ENCODE measurements at regions not wholly inside any gene's neighbourhood (a gene's known extent, or its start where the extent isn't known, plus 50 kb on each side); places are given as distances from the start of the nearest gene placed in this dataset.

- Mint-ChIP-seq H3K4me3 (ENCODE audit: unreplicated experiment) (no peak overlapping the region), H3K9me3 (ENCODE audit: unreplicated experiment) (no peaks in the 10 kb centered on the region), H3K27me3 (ENCODE audit: insufficient read depth, unreplicated experiment) (peaks cover 6% of the 10 kb centered on the region), H3K36me3 (ENCODE audit: insufficient read depth, unreplicated experiment) (no peaks in the 10 kb centered on the region), H3K27ac (ENCODE audit: unreplicated experiment) (no peak overlapping the region), H3K4me1 (ENCODE audit: low read depth, unreplicated experiment) (no peaks in the 10 kb centered on the region)
- TF ChIP-seq CTCF (IDR thresholded peaks at IDR 0.05; ENCODE audit: insufficient read depth in 1 of 2, low read depth in 1 of 2, low read length in 1 of 2, severe bottlenecking in 1 of 2, unreplicated experiment in 1 of 2), result no peak
- no peak for DNase-seq
- intact Hi-C loops (cut with micrococcal nuclease; ENCODE audit: unreplicated experiment), result no loop called here
- ChIA-PET CTCF (no interaction called here), POLR2A (no interaction called here)
- H3K9me3 ChIP-seq, result no peaks in the 10 kb centered on the region
- H3K4me1 ChIP-seq, result no peaks in the 10 kb centered on the region
- H3K36me3 ChIP-seq (ENCODE audit: control insufficient read depth, insufficient read depth, low read length), result no peaks in the 10 kb centered on the region
- H3K4me3 ChIP-seq (ENCODE audit: low read depth, low read length), result no peak overlapping the region
- no TSS peak for BruUV-seq (replicated peaks)
- no peaks in the 10 kb centered on the region; the same call in 1 of the 2 replicates for H3K27me3 ChIP-seq (replicated peaks; ENCODE audit: control insufficient read depth, insufficient read depth, low read length)
Observed at GRCh38 chr11:114815176-114815575, 136.8 kb downstream of the NXPE2 start.

GRCh38 chr11:114815761-114816160 lies 137.4 kb downstream of the NXPE2 start:
- H3K4me3 Mint-ChIP-seq (ENCODE audit: unreplicated experiment), result no peak overlapping the region
- intact Hi-C loops (cut with micrococcal nuclease; ENCODE audit: unreplicated experiment), result no loop called here
- H3K36me3 Mint-ChIP-seq (ENCODE audit: insufficient read depth, unreplicated experiment), result no peaks in the 10 kb centered on the region
- H3K9me3 ChIP-seq, result no peaks in the 10 kb centered on the region
- DNase-seq, result no peak
- CTCF ChIA-PET, result no interaction called here
- no peak overlapping the region for H3K4me3 ChIP-seq (ENCODE audit: low read depth, low read length)
- TF ChIP-seq CTCF (IDR thresholded peaks at IDR 0.05; ENCODE audit: insufficient read depth in 1 of 2, low read depth in 1 of 2, low read length in 1 of 2, severe bottlenecking in 1 of 2, unreplicated experiment in 1 of 2), result no peak
- H3K27me3 ChIP-seq (replicated peaks; ENCODE audit: control insufficient read depth, insufficient read depth, low read length), result no peaks in the 10 kb centered on the region; the same call in 1 of the 2 replicates
- H3K9me3 Mint-ChIP-seq (ENCODE audit: unreplicated experiment), result no peaks in the 10 kb centered on the region
- H3K4me1 ChIP-seq, result no peaks in the 10 kb centered on the region
- H3K27ac Mint-ChIP-seq (ENCODE audit: unreplicated experiment), result no peak overlapping the region
- no peaks in the 10 kb centered on the region for H3K36me3 ChIP-seq (ENCODE audit: control insufficient read depth, insufficient read depth, low read length)
- no peaks in the 10 kb centered on the region for H3K4me1 Mint-ChIP-seq (ENCODE audit: low read depth, unreplicated experiment)
- POLR2A ChIA-PET, result no interaction called here
- BruUV-seq (replicated peaks), result no TSS peak
- H3K27me3 Mint-ChIP-seq (ENCODE audit: insufficient read depth, unreplicated experiment), result peaks cover 6% of the 10 kb centered on the region

GRCh38 chr11:114816791-114817190 lies 138.5 kb downstream of the NXPE2 start:
- H3K4me1 ChIP-seq, result no peaks in the 10 kb centered on the region
- Mint-ChIP-seq H3K4me3 (ENCODE audit: unreplicated experiment) (no peak overlapping the region), H3K36me3 (ENCODE audit: insufficient read depth, unreplicated experiment) (no peaks in the 10 kb centered on the region), H3K27ac (ENCODE audit: unreplicated experiment) (no peak overlapping the region), H3K4me1 (ENCODE audit: low read depth, unreplicated experiment) (no peaks in the 10 kb centered on the region), H3K27me3 (ENCODE audit: insufficient read depth, unreplicated experiment) (peaks cover 6% of the 10 kb centered on the region), H3K9me3 (ENCODE audit: unreplicated experiment) (no peaks in the 10 kb centered on the region)
- DNase-seq, result no peak
- TF ChIP-seq CTCF (IDR thresholded peaks at IDR 0.05; ENCODE audit: insufficient read depth in 1 of 2, low read depth in 1 of 2, low read length in 1 of 2, severe bottlenecking in 1 of 2, unreplicated experiment in 1 of 2), result no peak
- CTCF ChIA-PET, result no interaction called here
- intact Hi-C loops (cut with micrococcal nuclease; ENCODE audit: unreplicated experiment), result no loop called here
- H3K27me3 ChIP-seq (replicated peaks; ENCODE audit: control insufficient read depth, insufficient read depth, low read length), result no peaks in the 10 kb centered on the region; the same call in 1 of the 2 replicates
- H3K4me3 ChIP-seq (ENCODE audit: low read depth, low read length), result no peak overlapping the region
- no TSS peak for BruUV-seq (replicated peaks)
- POLR2A ChIA-PET, result no interaction called here
- H3K36me3 ChIP-seq (ENCODE audit: control insufficient read depth, insufficient read depth, low read length), result no peaks in the 10 kb centered on the region
- H3K9me3 ChIP-seq, result no peaks in the 10 kb centered on the region

Measured in Caco-2 (cell line).